ELF-1 (cell line): ENCODE measurements at regions not wholly inside any gene's neighbourhood (a gene's known extent, or its start where the extent isn't known, plus 50 kb on each side); places are given as distances from the start of the nearest gene placed in this dataset.

Experiments used
- DNase-seq: peaks from one replicate; pipeline ENCODE4 v3.0.0-alpha.2; 2016; ENCODE audit warnings: low read depth, low spot score

DNA sequence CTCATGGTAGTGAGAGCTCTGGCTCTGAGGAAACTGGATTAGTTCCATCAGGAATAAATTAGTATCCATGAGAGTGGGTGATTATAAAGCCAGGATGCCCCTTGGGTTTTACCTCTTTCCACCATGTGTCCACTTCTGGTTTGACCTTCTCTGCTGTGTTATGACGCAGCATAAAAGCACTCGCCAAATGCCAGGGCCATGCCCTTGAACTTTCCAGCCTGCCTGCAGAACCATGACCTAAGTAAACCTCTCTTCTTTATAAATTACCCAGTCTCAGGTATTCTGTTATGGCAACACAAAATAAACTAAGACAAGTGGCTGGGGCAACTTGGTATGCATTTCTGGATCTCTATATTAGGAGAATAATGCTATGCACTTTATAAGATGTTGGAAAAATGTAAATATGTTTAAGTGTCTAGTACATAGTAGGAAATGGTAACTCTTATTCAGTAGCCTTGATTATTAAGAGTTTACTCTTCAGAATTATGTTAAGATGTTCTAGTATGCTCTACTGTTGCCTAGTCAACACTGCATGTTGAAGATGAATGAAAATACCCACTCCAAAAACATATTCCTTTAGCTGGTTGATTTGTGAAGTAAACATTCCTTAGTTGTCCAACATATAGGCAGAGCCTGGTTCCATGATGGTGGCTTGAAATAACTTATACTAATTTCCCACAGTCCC, 455.6 kb upstream of the TMPO start:
- no peak for DNase-seq

DNA sequence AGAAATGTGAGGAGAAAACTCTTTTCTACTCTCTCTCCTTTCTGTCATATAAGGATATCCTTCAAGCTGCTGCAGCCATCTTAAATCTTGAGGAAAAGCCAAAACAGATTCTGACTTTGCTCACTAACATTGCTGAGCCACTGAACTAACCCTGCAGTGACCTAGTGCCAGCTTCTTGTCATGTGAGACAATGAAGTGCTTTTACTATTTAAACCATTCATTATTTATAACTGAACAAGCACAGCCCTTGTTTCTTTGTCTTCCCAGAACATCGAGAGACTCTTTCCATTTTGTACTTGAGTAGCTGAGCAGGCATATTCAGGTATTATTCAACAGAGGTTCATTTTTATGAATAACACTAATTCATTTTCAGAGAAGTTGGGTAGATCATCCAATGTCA, 455.0 kb upstream of the TMPO start:
- DNase-seq: no peak

DNA sequence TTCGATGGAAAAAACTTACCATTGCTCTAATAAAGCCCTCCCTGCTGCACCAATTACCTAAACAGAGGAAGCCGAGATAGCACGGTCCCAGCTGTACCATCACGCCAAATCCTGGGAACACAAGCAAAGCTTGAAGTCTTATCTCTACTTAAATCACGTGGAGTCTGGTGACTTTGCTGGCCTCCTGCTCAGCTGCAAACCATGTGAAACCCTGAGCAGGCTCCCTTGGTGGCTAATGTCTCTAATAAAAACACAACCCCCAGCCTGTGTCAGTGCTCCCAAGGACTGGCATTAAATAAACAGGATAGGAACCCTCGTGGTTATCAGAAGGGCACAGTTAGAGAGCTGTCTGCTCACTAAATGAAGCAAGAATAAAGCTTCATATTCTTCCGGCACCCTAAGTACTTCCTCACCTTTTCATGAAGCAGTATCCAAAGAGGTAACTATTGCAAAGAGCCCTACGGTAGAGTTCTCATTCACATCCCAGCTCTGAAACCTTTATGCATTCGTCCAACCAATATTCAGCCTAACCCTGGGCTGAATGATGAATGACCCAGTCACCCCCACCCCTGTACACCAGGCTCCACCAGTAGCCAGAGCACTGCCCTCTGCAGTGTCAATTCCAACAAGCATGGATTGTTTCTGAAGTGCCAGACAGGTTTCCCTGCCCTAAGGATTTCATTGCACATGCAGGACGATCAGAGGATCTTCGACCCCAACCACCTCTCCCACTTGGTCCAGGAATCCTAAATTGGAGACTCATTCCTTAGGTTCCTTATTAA, 452.7 kb upstream of the TMPO start:
- DNase-seq: no peak

DNA sequence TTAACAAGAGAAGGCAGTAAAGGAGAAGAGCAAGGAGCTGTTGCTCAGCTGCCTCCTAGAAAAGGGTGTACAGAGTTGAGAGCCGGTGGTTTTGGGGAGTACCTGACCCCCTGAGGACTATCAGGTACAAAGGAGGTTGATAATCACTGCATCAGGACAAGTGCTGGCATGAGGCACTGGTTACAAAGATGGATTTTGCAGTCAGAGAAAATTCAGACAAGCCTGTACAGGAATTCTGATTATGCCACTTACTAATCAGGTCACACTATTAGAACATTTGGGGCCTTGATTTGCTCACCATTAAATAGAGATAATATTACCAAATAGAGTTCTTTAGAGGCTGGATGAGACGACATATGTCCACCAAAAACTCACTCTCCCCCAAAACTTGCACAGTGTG, 450.9 kb upstream of the TMPO start:
- DNase-seq: no peak

DNA sequence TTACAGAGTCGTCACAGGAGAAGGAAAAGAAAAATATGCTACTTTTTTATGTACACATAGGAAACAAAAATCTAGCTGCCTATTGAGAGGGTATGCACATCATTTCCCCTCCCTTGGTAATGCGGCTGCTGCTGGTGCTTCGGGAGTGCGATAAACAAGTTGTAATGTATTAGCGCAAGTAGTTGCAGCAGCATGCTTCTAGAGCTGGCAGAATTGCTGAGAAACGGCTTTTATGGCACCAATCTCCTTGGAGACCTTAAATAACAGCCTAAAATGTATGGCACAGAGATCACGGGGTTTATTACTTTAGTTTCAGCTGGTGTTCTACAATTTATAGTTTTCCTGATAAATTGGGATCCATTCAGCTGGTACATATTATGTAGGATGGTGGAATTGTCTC, 447.6 kb upstream of the TMPO start:
- no peak for DNase-seq

DNA sequence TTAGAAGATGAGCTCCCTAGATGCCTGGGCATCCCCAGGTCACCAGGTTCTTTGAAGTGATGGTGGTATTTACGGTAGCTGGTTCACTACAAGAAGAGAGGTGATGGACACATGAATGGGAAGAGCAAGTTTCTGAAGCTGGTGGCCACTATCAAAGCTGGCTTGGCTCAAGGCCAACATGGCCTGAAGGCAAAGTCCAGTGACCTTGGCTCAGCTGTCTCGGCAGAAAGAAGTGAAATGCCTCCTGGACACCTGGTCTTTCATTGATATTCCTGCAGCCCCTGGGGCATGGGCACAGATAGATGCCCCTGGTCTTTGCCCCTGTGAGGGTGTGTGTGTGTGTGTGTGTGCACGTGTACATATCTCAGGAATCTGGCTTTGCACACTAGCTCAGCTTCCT, 441.8 kb upstream of the TMPO start:
- no peak for DNase-seq

DNA sequence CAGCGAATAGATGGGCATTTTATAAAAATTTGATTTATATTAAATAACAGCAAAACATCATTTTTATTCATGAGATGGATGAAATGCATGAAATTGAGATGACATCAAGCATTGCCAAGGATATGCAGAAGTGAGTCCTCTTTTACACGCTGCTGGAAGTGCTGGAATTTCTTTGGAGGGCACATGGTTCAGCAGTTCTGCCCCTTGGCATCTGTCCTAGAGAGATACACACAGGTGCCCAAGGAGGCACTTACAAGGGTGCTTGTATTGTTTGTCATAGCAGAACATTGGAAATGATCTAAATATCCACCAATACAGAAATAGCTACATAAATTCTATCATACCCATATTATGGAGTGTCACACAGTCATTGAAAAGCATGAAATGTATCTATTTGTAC, 441.1 kb upstream of the TMPO start:
- DNase-seq: no peak

DNA sequence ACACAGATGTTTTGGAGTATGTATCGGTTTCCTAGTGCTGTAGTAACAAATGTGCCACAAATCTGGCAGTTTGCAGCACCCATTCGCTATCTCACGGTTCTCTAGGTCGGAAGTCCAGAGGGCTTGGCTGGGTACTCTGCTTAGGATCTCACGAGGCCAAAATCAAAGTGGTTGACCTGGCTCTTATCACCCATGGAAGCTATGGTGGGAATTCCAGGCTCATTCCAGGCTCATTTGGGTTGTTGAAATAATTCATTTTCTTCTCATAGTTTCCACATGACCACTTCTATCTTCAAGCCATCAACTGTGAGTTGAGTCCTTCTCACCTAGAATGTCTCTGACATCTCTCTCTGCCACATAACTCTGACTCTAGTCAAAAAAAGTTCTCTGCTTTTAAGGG, 431.0 kb upstream of the TMPO start:
- DNase-seq: no peak

DNA sequence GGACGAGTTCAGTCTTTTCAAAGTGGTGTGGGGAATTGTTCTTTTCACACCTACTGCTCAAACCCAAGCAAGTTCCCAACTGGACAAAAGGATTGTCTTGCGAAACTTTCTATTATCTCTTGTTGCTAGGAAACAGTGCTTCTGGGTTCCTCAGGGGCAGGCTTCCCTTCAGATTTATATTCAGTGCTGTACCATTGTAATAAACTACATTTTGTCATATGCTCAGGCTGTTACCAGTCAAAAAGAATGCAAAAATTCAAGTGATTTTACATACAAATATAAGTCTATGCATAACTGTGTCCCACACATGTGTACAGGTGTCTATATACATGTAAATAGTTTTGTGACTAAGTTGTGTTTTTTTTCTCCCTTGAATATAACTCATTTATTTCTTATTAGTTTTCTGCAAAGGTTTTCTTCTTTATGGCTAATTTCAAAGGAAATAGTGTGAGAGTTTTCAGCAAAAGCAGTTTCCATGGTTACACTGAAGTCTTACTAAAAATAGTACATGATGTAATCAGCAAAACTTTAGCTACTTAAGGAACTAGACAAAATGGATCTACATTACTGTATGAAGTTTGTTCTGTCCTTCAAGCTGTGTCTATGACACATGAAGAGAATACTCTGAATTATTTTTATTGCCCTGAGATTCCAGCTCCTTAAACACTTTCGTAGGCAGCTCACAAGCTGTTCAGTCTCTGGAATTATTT, 430.2 kb upstream of the TMPO start:
- DNase-seq: no peak

DNA sequence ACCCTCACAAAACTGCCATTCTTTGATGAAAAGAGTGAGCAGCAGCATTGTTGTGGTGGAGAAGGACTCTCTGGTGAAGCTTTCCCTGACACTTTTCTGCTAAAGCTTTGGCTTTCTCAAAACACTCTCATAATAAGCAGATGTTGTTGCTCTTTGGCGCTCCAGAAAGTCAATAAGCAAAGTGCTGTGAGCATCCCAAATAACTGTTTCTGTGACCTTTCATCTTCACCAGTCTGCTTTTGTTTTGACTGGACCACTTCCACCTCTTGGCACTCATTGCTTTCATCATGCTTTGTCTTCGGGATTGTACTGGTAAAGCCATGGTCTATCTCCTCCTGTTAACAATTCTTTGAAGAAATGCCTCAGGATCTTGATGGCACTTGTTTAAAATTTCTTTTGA, 424.7 kb upstream of the TMPO start:
- no peak for DNase-seq

DNA sequence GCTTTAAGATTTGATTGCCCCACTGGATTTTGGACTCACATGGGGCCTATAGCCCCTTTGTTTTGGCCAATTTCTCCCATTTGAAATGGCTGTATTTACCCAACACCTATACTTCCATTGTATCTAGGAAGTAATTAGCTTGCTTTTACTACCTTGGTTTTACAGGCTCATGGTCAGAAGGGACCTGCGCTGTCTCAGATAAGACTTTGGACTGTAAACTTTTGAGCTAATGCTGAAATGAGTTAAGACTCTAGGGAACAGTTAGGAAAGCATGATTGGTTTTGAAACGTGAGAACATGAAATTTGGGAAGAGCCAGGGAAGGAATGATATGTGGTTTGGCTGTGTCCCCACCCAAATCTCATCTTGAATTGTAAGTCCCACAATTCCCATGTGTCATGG, 419.0 kb upstream of the TMPO start:
- no peak for DNase-seq

DNA sequence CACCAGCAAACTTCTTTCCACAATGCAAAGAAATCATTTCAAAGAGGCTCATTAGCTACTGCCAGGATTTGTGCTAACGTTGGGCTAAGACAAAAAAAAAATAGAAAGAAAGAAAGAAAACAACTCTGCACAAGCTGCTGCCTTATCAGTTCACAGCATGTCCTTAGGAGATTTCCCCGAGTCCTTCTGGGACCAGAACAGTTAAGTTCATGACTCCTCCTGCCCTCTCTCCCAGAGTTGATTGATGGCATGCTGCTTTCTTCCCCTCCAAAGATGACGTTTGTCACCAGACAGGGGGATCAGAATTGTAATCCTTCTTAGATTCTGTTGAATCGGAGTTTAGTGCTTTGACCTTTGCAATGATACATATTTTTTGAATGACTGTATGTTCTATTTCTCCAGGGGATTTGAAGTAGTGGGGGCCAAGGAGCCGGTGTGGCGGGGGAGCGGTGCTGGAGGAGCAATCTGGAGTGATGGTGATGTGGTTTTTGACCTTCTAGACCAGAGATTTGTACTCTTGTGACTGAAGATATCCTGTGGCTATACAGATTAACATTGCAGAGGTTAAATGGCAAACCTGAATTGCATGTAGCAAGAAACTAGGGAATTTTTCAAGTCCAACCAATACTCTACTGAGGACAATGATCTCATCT, 409.2 kb upstream of the TMPO start:
- no peak for DNase-seq

DNA sequence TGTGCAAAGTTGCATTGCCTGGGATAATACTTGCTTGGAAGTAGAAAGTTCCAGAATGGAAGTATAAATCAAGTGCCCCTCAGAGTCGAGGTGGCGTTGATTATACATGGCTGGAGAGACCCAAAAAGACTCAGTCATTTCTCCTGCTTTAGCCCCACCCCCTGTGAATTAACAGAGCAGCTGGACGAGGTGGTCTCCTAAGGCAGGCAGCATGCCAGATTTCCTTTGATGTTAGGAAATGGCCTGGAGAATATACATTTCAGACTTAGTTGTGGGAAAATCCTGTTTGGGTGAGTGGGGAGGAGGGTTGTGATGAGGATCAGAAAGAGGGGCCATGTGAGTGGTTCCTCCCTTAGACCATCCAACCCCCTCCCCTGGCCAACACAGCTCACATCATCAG, 406.1 kb upstream of the TMPO start:
- no peak for DNase-seq

DNA sequence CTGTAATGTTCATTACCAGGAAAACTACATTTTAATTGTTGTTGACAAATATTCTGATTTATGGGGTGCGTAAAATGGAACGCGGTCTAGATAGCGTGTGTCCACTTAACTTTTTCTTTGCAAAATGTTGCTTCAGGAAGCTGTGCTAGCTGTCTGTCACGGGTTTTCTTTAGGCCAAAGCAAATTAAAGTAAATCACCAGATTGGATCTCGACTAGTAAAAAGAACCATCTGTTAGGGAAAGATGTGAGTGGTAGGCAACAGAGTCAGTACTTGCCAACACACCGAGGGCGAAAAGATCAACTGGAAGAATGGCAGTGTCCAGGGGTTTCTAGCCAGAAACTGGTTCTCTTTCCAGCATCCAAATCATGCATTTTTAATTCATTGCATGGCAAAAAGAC, 404.9 kb upstream of the TMPO start:
- DNase-seq: no peak

DNA sequence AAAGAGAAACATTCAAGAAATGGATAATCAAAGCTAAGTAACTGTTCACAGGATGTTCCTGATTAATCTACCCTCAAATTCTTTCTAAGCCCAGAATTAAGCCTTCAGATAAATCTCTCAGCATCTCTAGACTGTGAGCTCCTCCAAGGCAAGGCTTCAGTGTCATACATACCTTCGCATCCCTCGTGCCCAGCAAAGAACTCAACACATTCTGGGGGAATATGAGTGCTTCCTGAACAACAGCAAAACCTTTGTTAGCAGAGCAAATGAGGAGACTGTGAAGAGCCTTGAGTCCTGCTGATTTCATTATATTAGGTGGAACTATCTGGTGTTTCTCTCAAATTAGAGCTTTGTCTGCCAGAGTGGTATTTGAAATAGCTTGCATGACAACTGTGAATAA, 401.8 kb upstream of the TMPO start:
- no peak for DNase-seq

DNA sequence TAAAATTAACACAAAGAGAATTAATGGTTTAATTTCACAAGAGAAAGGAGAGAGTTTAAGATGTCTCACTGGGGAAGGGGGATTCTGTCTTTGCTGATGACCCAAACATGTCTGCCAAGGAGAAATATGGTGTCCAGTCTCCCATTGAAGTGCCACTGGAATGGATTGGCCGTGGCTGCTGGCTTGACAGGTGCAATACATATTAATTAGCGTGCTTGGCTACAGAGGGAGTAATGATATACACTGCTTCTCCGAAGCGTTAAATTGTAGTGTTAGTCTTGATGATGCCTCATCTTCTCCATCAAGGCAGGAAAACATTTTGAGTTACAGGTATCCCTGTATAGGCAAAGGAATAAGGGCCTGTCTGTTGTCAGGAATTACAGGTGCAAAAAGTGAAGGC, 393.4 kb upstream of the TMPO start:
- no peak for DNase-seq

DNA sequence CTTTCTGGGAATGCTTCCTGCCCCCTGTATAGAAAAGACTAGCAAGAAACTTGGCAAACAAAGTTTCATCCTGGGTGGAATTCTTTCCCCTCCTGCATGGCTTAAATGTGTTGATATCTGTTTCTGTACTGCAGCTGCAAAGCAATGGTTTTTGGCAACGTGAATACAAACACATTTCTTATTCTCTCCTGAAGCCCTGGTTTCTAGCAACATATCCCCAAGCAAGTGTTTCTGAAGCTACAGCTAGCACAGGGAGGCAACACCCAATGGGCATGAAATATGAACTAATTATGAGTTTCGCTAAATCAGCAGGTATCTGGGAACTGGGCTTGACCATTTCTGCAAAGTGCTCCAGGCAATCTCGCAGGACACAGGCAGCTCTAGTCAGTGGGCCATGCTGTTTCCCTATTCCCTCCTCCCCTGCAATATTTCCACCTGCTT, 392.3 kb upstream of the TMPO start:
- DNase-seq: no peak

DNA sequence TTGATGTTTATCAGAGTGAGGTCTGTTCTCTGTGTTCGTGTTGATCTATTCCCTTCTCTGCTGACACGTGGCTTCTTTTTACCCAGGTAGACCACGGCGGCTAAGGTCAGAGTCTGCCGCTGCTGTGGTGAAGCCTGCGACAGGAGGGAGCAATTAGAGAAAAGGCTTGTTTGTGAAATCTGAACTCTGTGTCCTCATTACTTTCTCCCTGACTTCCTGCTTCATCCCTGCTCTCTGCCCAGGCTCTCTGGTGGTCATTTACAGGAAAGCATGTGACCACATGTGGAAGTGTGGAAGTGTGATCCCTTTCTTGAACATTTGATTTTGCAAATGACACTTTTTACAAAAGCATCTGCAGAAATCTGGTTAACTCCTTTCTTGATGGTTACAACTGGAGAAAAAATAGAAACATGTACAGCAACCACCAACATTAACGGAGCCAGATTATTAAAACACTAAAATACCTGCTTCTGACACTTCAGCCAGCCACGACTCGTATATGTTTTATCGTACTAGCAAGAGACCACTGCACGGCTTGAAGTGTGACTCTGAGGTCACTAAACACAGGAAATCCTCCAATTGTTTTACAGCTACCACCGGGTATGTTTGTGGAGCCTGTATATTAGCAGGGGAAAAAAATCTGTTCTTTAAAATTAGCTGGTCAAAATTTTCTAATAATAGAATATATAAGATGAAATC, 388.6 kb upstream of the TMPO start:
- DNase-seq: peak; percentile 2

DNA sequence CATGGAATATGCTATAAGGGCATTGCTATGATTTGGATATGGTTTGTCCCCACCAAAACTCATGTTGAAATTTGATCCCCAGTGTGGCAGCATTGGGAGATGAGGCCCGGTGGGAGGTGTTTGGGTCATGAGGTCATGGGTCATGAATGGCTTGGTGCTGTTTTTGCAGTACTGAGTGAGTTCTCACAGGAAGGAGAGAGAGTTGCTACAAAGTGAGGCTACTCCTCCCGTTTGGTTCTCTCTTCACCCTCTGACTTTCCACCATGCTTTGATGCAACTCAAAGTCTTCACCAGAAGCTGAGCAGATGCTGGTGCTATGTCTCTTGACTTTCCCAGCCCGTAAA, 388.1 kb upstream of the TMPO start:
- DNase-seq: no peak

DNA sequence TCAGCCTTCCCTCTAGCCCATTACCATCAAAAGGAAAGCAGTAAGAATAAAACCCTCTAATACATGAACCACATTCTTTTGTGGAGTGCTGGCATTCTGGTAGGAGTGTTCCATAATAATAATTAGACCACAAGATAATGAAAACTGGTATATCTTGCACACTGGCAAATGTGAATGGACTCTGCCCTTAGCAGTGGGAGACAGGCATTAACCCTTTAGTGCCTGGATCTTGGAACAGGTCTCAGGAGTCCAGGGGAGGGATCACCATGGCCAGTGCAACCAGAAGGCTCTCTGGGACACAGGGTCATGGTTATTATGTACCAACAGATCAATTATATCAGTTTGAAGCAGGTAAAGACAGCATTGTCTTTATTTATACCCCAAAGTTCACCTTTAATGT, 387.5 kb upstream of the TMPO start:
- no peak for DNase-seq

DNA sequence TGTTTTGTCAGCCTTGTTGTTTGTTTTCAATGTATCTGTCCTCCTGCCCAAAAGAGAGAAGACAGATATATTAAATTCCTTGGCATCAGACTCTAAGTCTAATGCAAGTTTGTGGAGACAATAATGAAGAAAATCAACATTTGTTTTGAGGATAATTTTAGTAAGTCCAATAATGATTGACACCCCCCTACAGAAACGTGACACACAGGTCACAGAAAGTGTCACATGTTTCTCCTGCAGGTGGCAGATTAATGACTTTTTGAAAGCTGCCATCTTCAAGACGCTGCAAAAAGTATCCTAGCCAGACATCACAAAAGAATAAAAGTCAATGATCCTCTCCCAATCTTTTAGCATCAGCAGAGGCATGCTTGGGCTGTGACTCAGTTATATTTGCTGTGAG, 378.8 kb upstream of the TMPO start:
- no peak for DNase-seq

DNA sequence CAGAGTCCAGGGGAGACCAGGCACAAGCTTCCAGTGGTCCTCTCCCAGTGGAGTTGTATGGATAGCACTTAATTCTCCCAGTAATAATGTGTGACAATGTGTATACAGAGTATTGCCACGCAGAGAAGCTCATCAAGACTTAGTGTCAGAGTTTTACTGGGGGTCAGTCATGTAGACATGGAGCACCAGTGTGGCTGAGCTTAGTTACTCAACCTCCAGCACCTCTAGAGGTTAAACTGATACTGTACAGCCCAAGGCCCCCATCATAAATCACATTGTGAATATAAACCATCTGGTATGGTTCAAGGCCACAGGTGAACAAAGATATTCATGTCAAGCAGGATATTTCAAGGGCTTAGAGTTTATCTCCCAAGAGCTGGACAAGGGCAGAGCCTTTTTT, 378.1 kb upstream of the TMPO start:
- no peak for DNase-seq
